Left colon (tissue), 2 donors: ENCODE measurements at regions not wholly inside any gene's neighbourhood (a gene's known extent, or its start where the extent isn't known, plus 50 kb on each side); places are given as distances from the start of the nearest gene placed in this dataset.
"Not testable (repeated sequence)": the region's sequence is repeated elsewhere in the genome, so short reads cannot be mapped to it uniquely, and the experiment has no call there.

Experiments
- ATAC-seq: fragments of 200-7000 bp; cut with Tn5 transposase; one replicate; pipeline ENCODE4 v1.9.1; 2020; ENCODE audit warnings: mild to moderate bottlenecking, moderate library complexity
- DNase-seq, 2 donors: peaks; one replicate each; pipeline ENCODE4 v3.0.0-alpha.2; 2020
- intact Hi-C, 2 donors: fragments of 100-400 bp; cut with DNase I in 1 of 2; cut with micrococcal nuclease in 1 of 2; formaldehyde crosslinking; loops; one replicate each; pipeline versions ENCODE4 v1.11.2 to v1.14.0; 2022; cut with DNase I, micrococcal nuclease
- donor health status: DM: no; HTN: no; CAD: no.
- donor health status: DM: yes; HTN: yes; CAD: no.

DNA sequence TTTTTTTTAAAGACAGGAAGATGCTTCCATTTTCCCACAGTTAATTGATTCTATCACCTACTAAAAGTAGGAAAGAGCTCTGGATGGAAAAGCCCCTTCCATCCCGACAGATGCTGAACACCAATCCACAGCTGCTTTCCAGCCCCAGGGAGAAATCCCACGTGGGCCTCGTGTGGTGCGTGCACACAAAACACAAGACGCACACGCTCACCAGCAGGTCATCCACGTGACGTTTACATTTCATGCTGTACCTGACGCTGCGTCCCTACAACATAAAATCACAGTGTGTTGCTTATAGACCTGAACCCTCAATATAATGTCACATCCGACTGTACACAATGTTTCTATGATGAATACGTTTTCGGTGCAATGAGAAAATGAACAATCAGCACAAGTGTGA is 50.2 kb upstream of the DACT2 start:
- intact Hi-C loops, result loop anchor here (5.0 kb wide), 1 partner anchor 518 kb away; no protein-coding TSS in a partner anchor
- ATAC-seq (peak; percentile 29), DNase-seq (no peak)

DNA sequence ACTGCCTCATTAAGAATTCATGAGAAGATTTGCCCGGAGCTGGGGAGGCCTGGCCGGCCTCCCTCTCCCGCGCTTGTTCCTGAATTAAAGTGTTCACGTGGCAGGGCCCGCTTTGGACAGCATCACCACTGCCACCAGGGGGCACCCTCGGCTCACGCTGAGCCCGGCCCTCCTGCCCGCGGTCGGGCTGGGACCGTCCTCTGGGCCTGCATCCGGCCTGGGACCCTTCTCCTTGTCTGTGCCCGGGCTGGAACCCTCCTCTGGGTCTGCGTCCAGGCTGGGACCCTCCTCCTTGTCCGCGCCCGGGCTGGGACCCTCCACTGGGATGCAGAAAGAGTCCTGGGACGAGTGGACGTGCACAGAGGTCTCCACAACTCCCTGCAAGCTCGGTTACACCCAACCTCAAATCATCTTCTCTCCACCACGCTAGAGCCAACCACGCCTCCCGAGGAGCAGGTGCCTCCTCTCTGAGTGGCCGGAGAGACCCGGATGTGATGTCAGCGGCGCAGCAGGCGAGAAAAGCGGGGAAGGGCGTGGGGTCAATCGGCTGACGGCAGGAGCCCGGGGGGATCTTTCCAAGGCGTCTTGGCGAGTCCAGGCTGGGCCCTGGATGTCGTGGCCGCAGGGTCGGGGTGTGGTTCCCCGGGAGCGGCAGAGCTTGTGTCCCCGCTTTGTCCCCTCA is 50.9 kb upstream of the DACT2 start:
- DNase-seq, result peak; percentile 66 to 88
- intact Hi-C loops, result loop anchor here in 1 of 2 donors (5.0 kb wide), 1 partner anchor 517 kb away; no protein-coding TSS in a partner anchor
- ATAC-seq, result peak; percentile 83

- no peak for DNase-seq
- no peak for ATAC-seq
- intact Hi-C loops, result loop anchor here in 1 of 2 donors (5.0 kb wide), 1 partner anchor 516 kb away; no protein-coding TSS in a partner anchor
Measured at GRCh38 chr6:168371185-168371584, 51.6 kb upstream of the DACT2 start.

DNA sequence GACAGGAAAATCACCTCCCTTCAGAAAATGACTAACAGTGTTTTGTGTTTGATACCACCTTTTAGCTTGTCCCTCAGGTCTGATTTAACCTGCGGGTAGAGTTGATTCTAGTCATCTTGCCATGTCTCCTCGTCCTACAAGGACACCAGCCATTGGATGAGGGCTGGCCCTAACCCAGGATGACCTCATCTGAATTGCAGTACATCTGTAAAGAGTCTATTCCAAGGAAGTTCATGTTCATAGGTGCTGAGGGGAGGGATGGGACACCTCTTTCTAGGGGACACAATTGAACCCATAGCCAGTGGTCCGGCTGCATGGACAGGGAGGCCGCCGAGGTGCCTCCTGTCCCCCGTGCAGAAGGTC is 52.0 kb upstream of the DACT2 start:
- DNase-seq (no peak), ATAC-seq (no peak)
- intact Hi-C loops, result loop anchor here in 1 of 2 donors (5.0 kb wide), 1 partner anchor 516 kb away; no protein-coding TSS in a partner anchor

DNA sequence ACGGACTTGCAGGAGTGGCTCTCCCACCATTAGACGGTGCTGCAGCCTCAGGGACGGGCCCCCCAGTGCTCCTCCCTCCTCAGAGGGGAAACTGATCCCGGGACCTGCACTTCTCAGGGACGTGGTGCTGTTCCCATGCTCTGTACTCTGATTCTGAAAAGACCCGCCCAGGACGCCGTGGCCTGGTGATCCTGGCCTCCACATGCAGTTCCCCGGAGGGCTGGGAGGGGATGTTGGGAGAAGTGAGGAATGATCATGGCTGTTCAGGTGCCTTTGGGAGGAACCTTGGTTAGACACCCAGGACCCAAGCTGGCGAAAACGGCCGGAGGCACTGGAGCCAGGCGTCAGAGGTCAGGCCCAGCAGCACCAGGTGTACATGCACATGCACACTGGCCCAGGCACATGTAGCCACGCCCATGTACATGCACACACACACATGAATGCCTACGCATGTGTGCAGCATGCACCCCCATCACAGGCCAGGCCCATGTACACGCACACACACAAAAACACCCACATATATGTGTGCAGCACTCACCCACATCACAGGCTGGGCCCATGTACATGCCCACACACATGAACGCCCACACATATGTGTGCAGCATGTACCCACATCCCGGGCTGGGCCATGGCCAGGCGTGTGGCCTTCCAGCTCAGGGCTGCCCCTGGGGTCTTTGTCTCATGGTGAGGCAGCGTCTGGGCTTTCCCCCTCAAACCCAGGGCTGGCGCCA is 52.6 kb upstream of the DACT2 start:
- ATAC-seq (no peak), DNase-seq (no peak)
- intact Hi-C loops, result loop anchor here in 1 of 2 donors (5.0 kb wide), 1 partner anchor 515 kb away; no protein-coding TSS in a partner anchor

GRCh38 chr6:168372889-168373288 is 53.3 kb upstream of the DACT2 start:
- intact Hi-C loops, result loop anchor here in 1 of 2 donors (5.0 kb wide), 1 partner anchor 514 kb away; no protein-coding TSS in a partner anchor
- DNase-seq (peak in 1 of 2 donors; percentile 51), ATAC-seq (peak; percentile 47)

DNA sequence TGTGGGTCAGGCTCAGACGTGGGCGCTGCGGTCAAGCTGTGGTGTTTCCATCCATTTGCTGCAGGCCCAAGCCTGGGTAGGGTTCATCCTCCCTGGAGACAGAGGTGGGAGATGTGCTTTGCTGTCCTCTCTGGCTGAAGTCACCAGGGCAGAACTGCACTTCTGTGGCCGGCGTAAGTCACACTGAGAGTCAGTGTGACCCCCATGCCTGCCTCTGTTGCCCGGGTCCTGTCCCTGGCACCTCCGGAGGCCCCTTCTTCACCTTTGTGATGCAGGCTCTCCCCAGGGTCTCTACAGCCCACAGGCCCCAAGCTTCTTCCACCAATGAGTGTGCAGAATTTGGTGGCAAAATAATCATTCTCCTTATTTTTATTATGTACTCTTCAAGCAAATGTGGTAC is 53.8 kb upstream of the DACT2 start:
- intact Hi-C loops, result loop anchor here in 1 of 2 donors (5.0 kb wide), 1 partner anchor 514 kb away; no protein-coding TSS in a partner anchor
- DNase-seq (peak in 1 of 2 donors; percentile 21), ATAC-seq (no peak)

DNA sequence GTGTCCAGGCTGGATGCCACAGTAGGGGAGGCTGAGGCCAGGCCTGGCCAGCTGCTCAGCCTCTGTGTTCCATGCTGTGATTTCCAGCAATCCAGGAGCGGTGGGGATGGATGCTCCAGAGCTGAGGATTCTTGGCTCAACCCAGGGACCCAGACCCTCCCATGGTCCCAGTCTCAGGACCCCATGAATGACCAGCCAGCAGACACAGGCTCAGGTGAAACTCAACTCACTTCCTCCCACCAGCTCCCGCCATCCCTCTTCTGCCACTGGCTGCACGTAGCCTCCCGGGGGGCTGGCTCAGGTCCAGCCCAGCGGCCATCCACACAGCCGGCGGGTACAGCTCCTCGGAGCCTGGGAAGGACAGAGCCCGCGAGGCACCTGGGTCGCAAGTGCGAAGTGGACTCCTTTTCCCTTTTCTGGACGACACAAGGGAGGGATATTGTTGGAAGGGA is 54.5 kb upstream of the DACT2 start:
- intact Hi-C loops, result loop anchor here in 1 of 2 donors (5.0 kb wide), 1 partner anchor 513 kb away; no protein-coding TSS in a partner anchor

DNA sequence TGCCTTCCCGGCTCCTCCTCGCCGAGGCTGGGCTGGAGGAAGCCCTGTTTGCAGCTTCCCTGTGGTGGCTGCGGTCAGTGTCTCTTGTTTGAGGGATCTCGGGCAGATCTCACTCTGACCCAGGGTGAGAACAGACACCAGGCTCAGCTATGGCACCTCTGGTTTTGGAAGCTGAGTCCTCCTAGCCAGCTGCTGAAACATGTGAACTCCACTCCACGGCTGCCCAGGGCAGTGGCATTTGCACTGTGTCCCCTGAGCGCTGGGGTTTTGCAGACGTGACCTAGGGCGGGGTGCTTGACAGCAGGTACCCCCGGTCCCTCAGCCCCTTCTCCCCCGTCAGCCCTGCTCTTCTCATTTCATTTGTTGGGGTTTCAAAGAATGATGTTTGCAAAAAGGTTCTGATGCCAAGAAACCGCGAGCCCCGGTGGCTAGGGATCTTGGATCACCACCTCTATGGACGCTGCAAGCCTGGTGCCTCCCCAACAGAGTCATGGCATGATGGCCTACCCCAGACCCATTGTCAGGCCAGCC is 55.0 kb upstream of the DACT2 start:
- intact Hi-C loops, result loop anchor here in 1 of 2 donors (5.0 kb wide), 1 partner anchor 513 kb away; no protein-coding TSS in a partner anchor
- ATAC-seq (no peak), DNase-seq (no peak)

More for the DNA sequence above, 54.5 kb upstream of the DACT2 start:
- DNase-seq, result no peak
- ATAC-seq, result no peak

- ATAC-seq (no peak), DNase-seq (peak in 1 of 2 donors; percentile 13)
- intact Hi-C loops, result no loop called here
Measured at GRCh38 chr6:168376120-168376519, 56.5 kb upstream of the DACT2 start.

DNA sequence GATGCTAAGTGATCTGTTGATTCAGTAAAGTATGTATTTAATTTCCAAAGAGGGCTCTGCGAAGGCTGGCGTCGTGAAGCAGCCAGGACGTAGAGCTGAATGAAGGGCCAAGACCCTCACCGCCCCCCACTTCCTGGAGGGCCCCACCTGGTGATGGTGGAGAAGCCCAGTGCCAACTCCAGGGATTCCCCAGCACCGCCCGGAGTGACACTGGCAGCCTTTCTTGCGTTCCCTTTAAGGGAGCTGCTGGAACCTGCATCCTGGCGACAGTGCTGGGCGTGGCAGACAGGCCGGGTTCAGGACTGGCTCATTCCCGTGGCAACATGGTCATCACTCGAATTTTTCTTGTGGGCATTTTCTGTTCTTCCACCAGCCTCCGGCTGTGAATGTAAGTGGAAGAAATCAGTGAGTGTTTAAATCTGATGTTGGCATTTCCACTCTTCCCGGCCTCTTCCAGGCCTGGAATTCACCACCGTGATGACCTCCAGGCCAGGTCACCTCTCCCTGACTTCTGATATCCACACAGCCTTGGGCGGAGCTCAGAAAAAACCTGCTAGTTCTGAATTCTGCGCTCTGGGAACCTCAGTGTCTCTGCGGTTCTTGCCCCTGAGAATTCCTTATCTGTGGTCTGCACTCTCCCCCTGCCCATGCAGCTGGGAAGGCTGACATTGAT is 57.4 kb upstream of the DACT2 start:
- DNase-seq (peak; percentile 15 to 28), ATAC-seq (peak; percentile 45)
- intact Hi-C loops, result no loop called here

- DNase-seq (peak in 1 of 2 donors; percentile 25), ATAC-seq (peak; percentile 23)
- intact Hi-C loops, result no loop called here
Measured at GRCh38 chr6:168377484-168377855, 57.9 kb upstream of the DACT2 start.

- no peak for ATAC-seq
- DNase-seq, result peak in 1 of 2 donors; percentile 5
- intact Hi-C loops, result no loop called here
Measured at GRCh38 chr6:168377856-168378832, 58.6 kb upstream of the DACT2 start.

DNA sequence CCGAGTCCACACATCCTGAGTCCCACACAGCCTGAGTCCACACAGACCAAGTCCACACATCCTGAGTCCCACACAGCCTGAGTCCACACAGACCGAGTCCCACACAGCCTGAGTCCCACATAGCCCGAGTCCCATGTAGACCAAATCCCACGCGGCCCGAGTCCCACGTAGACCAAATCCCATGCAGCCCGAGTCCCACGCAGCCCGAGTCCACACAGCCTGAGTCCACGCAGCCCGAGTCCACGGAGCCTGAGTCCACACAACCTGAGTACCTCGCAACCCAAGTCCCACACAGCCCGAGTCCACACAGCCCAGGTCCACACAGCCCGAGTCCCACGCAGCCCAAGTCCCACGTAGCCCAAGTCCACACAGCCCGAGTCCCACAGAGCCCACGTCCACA is 60.0 kb upstream of the DACT2 start:
- intact Hi-C loops, DNase-seq: not testable (repeated sequence)

DNA sequence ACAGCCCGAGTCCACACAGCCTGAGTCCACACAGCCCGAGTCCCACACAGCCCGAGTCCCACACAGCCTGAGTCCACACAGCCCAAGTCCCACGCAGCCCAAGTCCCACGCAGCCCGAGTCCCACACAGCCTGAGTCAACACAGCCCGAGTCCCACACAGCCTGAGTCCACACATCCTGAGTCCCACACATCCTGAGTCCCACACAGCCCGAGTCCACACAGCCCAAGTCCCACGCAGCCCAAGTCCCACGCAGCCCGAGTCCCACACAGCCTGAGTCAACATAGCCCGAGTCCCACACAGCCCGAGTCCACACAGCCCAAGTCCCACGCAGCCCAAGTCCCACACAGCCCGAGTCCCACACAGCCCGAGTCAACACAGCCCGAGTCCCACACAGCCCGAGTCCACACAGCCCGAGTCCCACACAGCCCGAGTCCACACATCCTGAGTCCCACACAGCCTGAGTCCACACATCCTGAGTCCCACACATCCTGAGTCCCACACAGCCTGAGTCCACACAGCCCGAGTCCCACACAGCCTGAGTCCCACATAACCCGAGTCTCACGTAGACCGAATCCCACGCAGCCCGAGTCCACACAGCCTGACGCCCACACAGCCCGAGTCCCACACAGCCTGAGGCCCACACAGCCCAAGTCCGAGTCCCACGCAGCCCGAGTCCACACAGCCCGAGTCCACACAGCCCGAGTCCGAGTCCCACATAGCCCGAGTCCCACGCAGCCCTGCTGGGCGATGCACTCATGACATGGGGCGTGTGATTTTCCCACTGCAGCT is 60.6 kb upstream of the SMOC2 start:
- ATAC-seq, DNase-seq, intact Hi-C loops: not testable (repeated sequence)

More for the DNA sequence above, 60.0 kb upstream of the DACT2 start:
- ATAC-seq, result not testable (repeated sequence)

DNA sequence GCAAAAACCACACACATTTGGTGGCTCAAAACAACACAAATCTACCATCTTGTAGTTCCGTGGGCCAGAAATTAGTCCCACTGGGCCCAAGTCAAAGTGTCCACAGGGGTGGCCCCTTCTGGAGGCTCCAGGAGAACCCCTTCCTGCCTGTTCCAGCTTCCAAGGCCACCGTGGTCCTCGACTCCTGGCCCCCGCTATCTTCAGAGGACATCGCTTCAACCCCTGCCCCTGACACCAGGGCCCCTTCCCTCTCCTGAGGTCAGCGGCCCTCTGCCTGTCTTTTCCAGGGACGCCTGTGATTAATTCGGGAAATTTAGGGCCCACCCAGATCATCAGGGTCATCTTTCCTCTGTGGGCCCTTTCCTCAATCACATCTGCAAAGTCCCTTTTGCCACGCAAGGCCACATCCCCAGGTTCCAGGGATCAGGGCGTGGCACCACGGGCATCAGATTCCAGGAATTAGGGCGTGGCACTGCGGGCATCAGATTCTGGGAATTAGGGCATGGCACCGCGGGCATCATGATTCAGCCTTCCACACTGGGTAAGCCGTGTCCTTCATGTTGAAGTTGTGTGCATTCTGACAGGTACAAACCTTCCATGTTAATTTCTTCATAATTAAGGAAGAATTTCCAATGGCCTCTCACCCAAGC is 59.9 kb upstream of the SMOC2 start:
- intact Hi-C loops, result no loop called here
- no peak for DNase-seq

More for the DNA sequence above, 59.9 kb upstream of the SMOC2 start:
- ATAC-seq, result no peak
